KBM-7 (cell line): ENCODE measurements at regions not wholly inside any gene's neighbourhood (a gene's known extent, or its start where the extent isn't known, plus 50 kb on each side); places are given as distances from the start of the nearest gene placed in this dataset.
"Not testable (repeated sequence)": the region's sequence is repeated elsewhere in the genome, so short reads cannot be mapped to it uniquely, and the experiment has no call there.

Source experiments
- DNase-seq: peaks from one replicate; pipeline ENCODE4 v3.0.0-alpha.2; 2015
- in situ Hi-C: fragments of 300-500 bp; cut with MboI; formaldehyde crosslinking; loops from 2 replicates; pipeline ENCODE4 v1.14.3; 2020; ENCODE audit warnings: low sequenced_read_pairs, low pct_unique_long_range_greater_than_20kb, mixed read lengths

- in situ Hi-C loops, result no loop called here
- no peak for DNase-seq
Observed at GRCh38 chr6:15147827-15148226, 98.0 kb upstream of the JARID2 start.

GRCh38 chr6:15148356-15148946 lies 97.4 kb upstream of the JARID2 start:
- in situ Hi-C loops, result no loop called here
- DNase-seq, result no peak

- in situ Hi-C loops, result no loop called here
- no peak for DNase-seq
Observed at GRCh38 chr6:15150207-15150606, 95.7 kb upstream of the JARID2 start.

- in situ Hi-C loops, result no loop called here
- DNase-seq, result no peak
Observed at GRCh38 chr6:15152700-15153099, 93.2 kb upstream of the JARID2 start.

- in situ Hi-C loops, result no loop called here
- DNase-seq, result no peak
Observed at GRCh38 chr6:15153191-15153590, 92.7 kb upstream of the JARID2 start.

GRCh38 chr6:15157479-15157878 lies 88.4 kb upstream of the JARID2 start:
- no peak for DNase-seq

GRCh38 chr6:15158821-15159619 lies 86.8 kb upstream of the JARID2 start:
- in situ Hi-C loops, result no loop called here

More at GRCh38 chr6:15157479-15157878, 88.4 kb upstream of the JARID2 start:
- in situ Hi-C loops, result no loop called here

GRCh38 chr6:15160812-15161211 lies 85.1 kb upstream of the JARID2 start:
- DNase-seq, result no peak

More at GRCh38 chr6:15158821-15159619, 86.8 kb upstream of the JARID2 start:
- no peak for DNase-seq

GRCh38 chr6:15164855-15165254 lies 81.0 kb upstream of the JARID2 start:
- in situ Hi-C loops, DNase-seq: not testable (repeated sequence)

More at GRCh38 chr6:15160812-15161211, 85.1 kb upstream of the JARID2 start:
- in situ Hi-C loops, result no loop called here

- in situ Hi-C loops, result no loop called here
- no peak for DNase-seq
Observed at GRCh38 chr6:15166121-15166520, 79.7 kb upstream of the JARID2 start.

- in situ Hi-C loops, result no loop called here
- no peak for DNase-seq
Observed at GRCh38 chr6:15170126-15170525, 75.7 kb upstream of the JARID2 start.

GRCh38 chr6:15171026-15171425 lies 74.8 kb upstream of the JARID2 start:
- DNase-seq, result no peak
- in situ Hi-C loops, result no loop called here

- in situ Hi-C loops, result no loop called here
- DNase-seq, result no peak
Observed at GRCh38 chr6:15176816-15177370, 69.0 kb upstream of the JARID2 start.

GRCh38 chr6:15183979-15184378 lies 61.9 kb upstream of the JARID2 start:
- in situ Hi-C loops, result no loop called here
- no peak for DNase-seq

GRCh38 chr6:15184441-15184861 lies 61.4 kb upstream of the JARID2 start:
- in situ Hi-C loops, result no loop called here
- DNase-seq, result no peak

GRCh38 chr6:15185111-15185510 lies 60.8 kb upstream of the JARID2 start:
- DNase-seq, in situ Hi-C loops: not testable (repeated sequence)

- in situ Hi-C loops, DNase-seq: not testable (repeated sequence)
Observed at GRCh38 chr6:15193451-15193850, 52.4 kb upstream of the JARID2 start.

- in situ Hi-C loops, result no loop called here
Observed at GRCh38 chr6:15194453-15194852, 51.4 kb upstream of the JARID2 start.

More at GRCh38 chr6:15194453-15194852, 51.4 kb upstream of the JARID2 start:
- DNase-seq, result peak; percentile 18
